Epidermal melanocyte (primary cell): ENCODE measurements at regions not wholly inside any gene's neighbourhood (a gene's known extent, or its start where the extent isn't known, plus 50 kb on each side); places are given as distances from the start of the nearest gene placed in this dataset.

Source experiments
- DNase-seq: peaks from one replicate; pipeline ENCODE4 v3.0.0; 2011; ENCODE audit warnings: low spot score; ENCODE audit not compliant: insufficient read length

DNA sequence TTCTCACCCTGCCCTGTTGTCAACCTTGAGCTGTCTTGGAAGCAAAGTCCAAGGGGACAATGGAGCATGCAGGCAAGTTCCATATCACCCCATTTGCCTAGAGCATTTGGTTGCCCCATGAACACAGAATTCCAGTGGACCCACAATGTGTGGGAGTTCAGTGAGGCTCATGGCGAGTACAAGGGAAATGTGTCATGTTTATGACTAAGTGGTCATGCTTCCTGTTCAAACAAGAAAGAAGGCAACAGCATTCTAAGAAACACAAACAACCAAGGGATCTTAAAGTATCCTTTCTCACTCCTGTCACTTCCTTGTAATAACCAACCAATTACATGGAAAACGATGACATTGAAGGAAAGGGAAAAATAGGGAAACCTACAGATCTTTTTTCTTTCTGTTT lies 513.0 kb downstream of the INHBA start:
- no peak for DNase-seq

DNA sequence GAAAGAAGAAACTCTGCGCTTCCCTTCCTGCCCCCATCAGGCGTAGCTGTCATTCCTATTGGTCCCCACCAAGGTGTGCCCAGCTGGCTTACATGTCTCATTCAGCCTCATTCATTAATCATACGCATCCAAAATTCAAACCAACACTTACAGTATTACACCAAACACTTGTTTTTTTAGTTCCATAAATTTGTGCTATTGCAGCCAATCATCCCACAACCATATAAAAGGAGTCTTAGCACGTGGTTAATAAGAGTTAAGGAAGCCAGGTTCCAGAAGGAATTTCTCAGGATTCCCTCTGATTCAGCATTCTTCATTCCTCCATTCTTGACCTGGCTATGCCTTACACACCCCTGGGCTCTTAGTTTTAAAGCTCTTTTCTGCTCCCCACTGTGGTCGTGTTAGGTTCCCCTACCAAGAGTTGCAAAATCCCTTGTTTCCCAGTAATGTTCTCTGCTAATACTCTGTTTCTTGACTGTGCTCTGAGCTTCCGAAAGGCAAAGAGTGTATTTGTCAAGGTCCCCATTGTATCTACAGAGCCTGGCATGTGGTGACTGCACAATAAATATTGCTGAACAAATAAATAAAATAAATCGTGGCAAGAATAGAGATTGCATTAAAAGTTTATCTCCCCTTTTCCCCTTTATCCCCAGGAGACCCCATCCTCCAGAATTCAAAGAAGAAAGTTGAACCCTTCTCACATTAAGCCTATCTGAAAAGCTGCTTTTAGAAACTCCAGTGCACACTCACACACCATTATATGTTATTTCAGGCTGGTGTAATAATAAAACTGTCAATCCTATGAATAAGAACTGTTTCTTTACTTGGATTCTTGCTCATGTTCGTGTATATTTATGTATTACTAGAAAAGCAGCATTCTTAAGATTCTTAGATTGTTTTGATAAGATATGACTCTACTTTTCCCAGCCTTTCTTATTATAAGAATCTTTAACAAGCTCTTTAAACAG lies 514.4 kb downstream of the INHBA start:
- DNase-seq = no peak

DNA sequence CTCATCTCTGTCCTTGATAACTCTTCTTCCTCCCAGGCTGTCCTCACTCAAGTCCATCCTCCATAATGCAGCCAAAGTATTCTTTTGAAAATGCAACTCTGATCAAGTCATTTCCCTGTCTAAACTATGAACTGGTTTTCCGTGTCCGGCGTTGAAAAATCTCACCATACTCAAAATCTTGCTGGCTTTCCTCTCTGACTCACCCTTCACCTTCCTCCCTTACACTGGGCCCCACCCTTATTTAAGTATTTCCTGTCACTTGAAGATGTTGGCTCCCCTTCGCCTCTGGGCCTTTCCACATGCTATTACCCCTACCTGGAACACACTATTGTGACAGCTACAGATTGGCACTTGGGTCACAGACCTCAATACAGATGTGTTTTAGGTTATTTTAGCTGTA lies 515.6 kb downstream of the INHBA start:
- no peak for DNase-seq

DNA sequence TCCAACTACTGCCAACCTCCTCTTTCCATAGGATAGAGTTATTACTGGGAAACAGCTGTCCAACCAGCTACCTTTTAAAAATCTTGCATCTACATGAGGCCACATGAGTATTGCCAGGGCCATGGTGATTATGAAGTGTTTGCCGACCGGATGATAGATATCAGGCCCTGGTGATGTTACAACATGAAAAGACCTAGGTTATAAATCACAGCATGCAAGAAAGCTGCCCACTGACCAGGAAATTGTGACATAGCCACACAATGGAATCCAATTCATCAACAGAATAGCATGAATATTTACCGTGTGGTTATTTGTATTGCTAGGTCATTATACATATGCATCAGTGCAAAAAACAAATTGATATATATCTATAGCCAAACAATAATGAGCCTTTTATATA lies 517.0 kb downstream of the INHBA start:
- DNase-seq = no peak

DNA sequence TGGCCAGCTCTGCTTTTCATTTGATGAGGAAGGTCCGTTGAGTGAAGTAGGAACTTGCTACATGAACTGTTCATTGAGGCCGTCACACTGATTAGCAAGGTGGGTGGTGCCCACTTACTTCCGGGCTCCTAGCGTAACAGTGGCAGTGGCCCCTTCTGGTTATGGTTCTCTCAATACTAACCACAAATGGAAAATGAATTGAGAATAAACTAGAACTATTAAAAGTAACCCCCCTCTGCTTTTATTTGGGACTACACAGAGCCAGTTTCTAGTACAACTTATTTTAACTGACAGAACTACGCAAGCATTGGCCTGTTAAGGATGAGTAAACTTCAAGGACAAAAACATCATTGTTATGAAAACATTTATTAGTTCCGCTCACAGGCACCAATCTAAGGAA lies 519.1 kb downstream of the INHBA start:
- DNase-seq = no peak

DNA sequence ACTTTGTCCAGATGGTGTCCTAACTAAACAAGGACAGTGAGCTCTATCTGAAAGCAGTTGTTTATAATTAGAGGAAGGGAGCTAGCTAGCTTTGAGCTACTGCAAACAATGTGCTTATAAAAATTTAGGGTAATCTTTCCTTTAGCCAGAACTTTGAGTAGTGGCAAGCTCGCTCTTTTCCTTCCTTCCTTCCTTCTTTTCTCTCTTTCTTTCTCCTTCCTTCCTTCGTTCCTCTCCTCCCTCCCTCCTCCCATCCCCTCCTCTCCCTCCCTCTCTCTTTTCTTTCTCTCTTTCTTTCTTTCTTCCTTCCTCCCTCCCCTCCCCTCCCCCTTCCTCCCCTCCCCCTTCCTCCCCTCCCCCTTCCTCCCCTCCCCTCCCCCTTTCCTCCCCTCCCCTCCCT lies 520.1 kb downstream of the INHBA start:
- no peak for DNase-seq

DNA sequence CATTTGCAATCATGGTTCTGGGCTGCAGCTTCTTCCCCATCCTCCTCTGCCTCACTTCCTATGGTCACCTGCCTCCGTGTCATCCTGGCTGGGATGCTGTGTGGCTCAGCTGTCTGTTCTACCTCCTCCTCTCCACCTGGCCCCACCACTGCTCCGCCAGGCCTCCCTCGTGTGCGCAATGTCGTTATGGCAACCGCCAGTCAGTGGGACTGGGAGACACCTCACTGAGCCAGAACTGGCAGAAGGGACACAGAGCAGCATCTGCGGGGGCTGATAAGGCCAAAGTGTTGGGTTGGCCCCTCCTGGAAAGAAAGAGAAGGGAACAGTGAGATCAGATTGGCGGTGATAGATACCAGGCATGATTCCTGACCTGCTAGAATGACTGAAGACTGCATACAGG lies 527.5 kb downstream of the INHBA start:
- DNase-seq = no peak

DNA sequence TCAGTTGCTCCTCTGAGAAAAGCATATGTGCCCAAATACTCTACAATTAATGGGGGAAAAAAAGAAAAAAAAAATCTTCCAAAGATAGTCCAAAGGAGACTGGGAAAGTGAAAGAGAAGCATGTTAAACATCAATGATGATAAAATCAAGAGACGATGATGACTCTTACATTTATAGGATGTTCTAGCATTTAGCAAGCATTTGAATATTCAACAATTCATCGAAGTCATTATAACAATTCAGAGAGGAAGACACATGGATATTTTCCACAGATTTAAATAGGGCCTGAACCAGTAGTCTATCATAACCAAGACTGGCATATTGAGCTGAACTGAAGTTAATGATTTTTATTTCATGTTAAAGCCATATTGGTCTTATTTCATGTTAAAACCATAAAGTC lies 528.4 kb downstream of the INHBA start:
- DNase-seq = no peak

DNA sequence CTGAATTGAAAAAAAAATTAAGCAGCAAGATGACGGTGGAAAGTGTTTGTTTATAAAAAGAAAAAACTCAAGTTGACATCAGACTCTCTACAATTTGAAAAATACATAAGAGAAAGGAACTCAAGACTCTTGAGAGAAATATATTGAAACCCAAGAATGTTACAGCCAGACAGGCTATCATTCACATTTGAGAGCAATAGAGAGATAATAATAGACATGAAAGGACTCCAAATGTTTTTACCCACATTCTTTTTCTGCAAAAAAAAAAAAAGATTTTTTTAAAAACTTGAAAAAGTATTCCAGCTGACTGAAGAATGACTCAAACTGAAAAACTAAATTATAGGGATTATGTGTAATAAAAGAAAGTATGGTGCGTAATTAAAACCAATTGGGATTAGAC lies 532.4 kb downstream of the INHBA start:
- no peak for DNase-seq

DNA sequence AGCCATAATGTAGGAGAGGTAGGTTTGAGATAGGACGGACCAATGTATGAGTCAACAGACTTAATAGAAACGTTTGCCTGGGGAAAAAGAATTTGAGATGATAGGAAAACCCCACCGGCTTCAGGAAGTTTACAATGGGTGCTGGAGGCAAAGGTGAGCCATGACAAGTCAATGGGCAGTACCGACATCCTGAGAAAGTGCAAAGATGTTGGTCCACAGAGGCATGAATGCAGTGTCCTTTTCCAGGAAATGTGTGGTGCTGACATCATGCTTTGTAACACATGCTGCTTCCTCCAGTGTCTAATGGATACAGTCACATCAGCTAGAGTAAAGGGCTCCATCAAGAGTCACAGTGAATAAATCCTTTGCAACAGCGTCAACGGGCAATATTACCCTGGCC lies 533.6 kb downstream of the INHBA start:
- no peak for DNase-seq

DNA sequence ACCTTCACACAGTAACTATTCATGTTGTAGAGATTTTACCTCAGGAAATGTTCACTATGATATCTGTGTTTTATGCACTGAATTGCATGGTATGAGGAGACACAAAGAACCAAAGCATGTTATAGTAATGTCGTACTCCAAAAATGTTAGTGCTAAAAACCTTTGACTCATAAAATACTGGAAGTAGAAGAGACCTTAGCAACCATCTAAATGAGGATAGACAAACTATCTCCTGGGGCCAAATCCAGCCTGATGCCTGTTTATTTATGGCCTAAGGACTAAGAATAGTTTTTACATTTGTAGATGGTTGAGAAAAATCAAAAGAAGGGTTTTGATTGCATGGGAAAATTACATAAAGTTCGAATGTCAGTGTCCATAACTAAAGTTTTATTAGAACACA lies 535.1 kb downstream of the INHBA start:
- no peak for DNase-seq

DNA sequence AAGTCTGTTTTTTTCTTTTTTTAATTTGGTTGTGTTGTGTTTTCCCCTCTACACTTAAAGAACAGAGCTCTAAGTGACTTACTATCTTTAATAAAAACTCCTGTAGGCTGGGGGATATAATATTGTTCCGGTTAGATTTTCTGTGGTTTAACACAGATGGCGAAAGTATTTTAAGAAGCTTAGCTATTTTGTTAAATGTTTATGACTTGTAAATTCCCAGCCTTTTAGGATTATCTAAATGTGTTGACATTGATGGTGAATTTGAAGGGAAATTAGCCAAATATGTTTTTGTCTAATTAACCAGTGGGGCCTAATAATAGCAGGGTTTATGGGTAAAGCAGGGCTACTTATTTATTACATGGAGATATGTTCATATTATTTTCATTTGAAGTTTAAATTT lies 538.5 kb downstream of the INHBA start:
- no peak for DNase-seq

DNA sequence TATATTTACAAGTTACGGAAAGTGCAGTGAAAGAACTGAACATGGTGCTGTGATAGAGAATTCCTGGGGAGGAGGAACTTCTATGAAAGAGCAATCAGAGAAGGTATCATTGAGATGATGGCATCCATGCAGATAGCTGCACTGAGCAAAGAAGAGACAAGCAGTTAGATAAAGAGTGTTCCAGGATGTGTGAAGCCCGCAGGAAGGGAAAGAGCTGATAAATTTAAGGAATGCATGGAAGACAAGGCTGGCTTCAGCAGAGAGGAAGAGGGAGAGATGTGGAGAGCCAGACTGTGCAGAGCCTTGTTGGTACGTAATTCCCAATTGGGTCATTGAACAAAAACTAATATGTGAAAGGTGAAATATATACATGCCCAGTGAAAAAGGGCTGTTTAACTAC lies 538.9 kb downstream of the INHBA start:
- DNase-seq = no peak

DNA sequence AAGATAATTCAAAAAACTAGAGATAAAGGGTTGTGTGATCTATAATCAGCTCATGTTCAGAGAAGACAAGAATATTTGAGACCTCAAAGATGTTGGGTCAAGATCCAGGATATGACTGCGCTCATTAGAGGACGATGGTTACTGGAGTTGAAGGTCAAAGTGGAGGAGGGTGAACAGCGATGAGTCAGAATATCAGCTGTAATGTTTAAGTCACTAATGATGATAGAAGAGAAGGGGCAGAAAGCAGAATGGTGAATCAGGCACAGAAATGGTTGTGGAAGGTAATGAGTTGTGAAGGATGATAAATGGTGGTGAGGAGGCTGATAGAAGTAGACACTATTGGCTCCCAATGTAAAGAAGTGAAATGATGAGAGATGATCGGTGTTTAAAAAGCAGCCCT lies 540.3 kb downstream of the INHBA start:
- DNase-seq = no peak

DNA sequence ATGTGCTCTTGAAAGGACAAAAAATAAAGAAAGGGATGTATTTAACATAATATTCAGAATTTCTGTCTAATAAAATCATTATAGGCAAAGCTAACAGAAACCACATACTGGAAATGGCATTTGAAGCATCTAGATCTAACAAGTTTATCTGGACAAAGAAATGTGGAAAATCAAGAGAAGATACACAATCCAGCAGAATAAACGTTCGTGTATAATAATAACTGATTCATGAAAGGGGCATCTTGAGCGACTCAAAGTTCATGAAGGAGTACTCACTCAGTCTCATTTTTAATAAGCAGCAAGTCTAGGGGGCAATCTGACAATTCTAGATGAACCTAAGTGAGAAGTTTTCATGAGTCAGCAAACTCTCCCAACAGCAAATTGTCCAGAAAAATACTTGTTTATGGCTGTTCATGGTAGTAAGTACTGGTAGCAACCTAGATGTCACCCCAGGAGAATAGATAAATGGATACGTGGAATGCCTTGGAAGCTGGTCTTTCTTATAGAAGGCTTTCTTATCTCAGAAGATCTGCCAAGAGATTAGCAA lies 541.8 kb downstream of the INHBA start:
- no peak for DNase-seq

DNA sequence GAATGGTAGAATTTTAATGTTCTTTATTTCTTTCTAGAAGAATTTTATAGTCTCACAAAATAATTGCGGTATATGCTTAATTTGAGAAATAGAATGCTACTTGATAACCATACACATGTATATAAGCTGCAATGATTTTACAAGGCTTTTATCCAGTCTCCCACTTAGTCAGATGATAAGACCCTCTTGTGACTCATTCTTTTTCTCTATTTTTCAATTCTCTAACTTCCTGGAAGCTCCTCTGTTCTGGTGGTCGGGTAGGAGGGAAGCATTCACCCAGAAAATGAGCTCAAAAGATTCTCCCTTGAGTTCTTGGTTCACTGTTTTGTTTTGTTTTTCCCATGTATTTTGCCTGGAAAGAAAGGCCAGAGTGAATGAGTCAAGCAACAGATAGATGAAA lies 546.6 kb downstream of the INHBA start:
- no peak for DNase-seq

DNA sequence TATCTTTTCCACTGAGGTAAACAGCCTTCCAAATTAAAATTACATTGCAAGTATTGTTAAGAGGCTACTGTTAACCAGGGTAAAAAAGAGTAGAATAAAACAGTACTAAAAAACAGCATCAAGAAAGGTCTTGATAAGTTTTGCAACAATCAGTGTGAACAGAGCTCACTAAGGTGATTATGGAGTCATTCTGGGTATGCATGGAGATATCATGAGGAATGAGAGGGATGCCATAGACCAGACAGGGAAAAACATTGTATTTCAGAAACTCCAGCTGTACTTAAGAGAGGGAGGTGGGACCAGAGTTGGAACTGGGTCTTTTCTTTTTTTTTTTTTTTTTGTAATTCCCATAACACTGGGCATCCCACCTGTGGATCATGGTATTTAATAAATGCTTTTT lies 549.6 kb downstream of the INHBA start:
- DNase-seq = no peak

DNA sequence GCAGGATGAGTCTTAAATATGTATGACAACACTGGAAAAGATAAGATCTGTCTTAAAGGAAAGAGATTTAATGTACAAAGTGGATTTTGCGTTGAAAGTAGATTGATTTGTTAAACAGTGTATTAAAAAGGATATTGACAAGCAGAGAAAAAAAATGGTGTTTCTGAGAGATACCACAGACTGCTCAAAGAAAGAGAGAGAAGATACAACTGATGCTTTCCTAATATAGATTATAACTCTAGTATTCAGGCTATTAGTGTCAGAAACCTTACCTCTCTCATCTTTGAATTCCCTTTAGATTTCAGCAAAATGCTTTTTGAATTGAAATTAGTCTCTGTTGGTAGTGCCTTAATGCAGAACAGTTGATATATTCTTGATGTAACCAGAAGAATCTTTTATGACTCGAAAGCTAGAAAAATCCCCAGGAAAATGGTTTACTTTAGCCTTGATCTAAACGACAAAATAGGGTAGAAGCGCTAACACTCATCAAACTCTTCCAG lies 550.7 kb downstream of the INHBA start:
- DNase-seq = no peak

DNA sequence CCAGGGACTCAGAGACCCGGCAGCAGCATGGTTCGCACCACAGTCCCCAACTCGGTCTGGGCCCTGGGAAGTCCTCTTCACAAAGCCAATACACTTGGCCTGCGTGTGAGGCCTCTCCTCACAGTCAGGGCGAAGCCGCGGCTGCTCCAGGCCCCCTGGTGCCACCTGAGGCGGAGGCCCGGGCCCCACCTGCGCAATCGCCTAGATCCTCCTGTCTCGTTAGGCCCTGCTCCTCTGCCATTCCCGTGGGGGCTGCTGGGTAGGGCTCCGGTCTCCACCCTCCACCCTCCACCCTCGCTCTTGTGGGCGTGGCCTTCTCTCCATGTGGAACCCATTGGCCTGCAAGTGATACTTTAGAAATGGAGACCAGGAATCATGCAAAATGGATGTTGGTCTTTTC lies 553.3 kb downstream of the INHBA start:
- DNase-seq = no peak

DNA sequence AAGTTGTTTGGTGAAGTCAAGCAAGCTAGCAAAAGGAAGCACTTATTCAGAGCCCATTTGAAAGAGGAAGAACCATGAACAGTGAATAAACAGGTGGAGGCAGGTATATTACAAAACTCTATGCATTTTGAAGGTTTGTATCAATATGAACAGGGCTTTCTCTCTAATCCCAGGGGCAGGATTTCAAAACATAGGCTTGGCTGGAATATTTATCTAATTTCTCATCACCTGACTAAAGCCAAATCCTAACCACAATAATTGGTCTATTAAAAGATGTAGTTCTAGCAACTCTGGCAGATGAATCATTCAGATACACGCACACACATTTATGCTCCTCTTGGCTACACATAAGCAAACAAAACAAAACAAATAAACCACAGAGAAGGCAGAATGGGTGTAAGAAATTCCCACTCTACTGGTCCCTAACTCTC lies 554.4 kb downstream of the INHBA start:
- DNase-seq = peak; percentile 29

DNA sequence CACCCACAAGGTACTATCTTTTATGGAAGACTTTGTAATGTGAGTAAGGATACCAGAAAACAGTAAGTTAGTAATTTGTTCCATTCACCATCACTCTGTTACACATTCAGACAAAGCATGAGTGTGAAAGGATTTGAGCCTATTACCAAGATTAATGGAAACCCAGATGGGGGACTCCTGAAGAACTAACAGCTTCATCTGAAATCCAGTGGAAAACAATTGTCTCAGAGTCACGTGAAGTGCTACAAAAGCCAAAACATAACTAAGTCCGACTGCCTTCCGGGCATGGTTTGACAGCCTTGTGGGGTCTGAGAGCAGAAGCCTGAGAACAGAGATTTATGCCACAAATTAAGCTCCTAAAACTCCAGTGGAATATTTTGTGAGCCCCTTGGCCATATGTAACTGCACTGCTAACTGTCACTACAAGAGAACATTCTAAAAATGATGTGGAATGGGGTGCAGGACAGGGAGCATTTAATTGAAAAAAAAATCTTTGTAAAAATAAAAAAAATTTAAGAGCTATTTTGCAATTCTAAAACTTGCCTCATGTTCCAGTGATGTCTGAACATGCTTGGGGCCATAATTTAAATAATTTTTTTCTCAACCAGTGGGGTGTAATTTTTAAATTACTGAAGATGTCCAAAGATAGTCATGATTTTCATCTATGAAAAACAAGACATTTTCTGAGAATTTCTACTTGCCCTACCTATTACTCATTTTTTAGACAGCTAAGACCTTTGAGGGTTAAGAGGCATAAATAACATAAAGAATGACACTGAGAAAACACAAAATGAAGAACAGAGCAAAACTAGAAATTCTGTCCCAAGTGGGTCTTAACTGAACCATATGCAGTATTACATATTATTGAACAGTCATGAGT lies 555.0 kb downstream of the INHBA start:
- DNase-seq = no peak

DNA sequence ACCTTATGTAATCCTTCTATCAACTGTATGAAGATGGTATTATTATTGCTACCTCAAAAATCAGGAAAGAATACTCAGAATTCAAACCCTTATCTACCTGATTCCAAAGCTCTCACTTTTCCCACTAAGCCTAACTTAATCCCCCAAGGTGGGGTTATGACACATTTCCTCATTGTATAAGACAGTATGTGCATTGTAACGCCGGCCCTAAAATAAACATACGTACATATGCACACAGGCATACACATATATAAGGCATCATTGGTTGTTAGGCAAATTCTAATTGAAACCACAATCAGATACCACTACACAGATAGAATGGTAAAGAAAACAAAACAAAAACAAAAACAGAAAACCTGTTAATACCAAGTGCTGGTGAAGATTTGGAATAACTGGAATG lies 556.5 kb downstream of the INHBA start:
- DNase-seq = no peak
